ENCODE measurements at regions not wholly inside any gene's neighbourhood (a gene's known extent, or its start where the extent isn't known, plus 50 kb on each side); places are given as distances from the start of the nearest gene placed in this dataset.

DNA sequence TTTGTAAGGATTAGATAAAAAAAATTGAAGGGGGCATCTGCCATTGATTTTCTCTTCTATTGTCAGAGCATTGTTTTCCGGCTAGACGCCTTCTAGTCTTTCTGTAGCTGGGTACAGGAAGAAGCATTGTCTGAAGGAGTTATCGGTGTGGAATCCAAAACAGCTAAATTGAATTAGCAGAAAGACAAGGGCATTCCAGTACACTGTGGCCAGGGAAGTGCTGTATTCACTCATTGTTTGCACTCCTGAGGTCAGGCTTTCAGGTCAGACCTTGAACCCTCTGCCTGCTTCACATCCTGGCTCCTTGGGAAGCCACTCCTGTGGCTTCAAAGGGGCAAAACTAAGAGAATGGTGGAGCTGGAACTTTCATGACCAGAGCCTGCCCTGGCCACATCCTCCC, 81.1 kb upstream of the SNAP25 start:
- no peak for TF ChIP-seq CTCF (IDR thresholded peaks at IDR 0.05; ENCODE audit: unreplicated experiment)
- no peak overlapping the region for H3K4me3 Mint-ChIP-seq (ENCODE audit: low read depth, unreplicated experiment)
- CTCF ChIA-PET: no interaction called here
- DNase-seq: no peak
- no peaks in the 10 kb centered on the region for H3K4me1 Mint-ChIP-seq (ENCODE audit: low read depth, unreplicated experiment)
- H3K27ac Mint-ChIP-seq (ENCODE audit: unreplicated experiment): no peak overlapping the region
- no peaks in the 10 kb centered on the region for H3K36me3 Mint-ChIP-seq (ENCODE audit: insufficient read depth, unreplicated experiment)
- intact Hi-C loops (cut with micrococcal nuclease; ENCODE audit: unreplicated experiment): no loop called here
- no peaks in the 10 kb centered on the region for H3K9me3 Mint-ChIP-seq (ENCODE audit: low read depth, unreplicated experiment)
- peaks cover 9% of the 10 kb centered on the region for H3K27me3 Mint-ChIP-seq (ENCODE audit: unreplicated experiment)
- no TSS peak for BruUV-seq (replicated peaks)

DNA sequence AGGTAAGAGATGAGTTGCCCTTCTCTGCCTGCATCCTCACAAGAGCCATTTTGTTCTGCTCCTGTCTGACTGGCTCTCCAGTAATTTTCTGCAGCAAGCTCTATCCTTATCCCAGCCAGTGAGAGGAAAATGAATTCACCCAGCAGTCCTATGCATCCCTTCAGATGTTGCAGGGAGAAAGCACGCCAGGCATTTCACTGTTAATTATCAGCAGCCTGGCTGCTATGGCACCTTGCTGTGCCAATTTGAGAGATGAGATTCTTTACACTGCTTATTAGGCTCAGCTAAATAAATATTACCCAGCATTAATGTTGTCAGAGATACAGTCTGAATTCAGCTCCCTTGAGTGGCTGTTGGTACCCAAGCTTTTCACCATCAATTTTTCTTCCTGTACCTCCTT, 61.1 kb upstream of the SNAP25 start:
- H3K4me1 Mint-ChIP-seq (ENCODE audit: low read depth, unreplicated experiment): no peaks in the 10 kb centered on the region
- H3K27ac Mint-ChIP-seq (ENCODE audit: unreplicated experiment): no peak overlapping the region
- peaks cover 51% of the 10 kb centered on the region for H3K27me3 Mint-ChIP-seq (ENCODE audit: unreplicated experiment)
- no peaks in the 10 kb centered on the region for H3K36me3 Mint-ChIP-seq (ENCODE audit: insufficient read depth, unreplicated experiment)
- no peak for TF ChIP-seq CTCF (IDR thresholded peaks at IDR 0.05; ENCODE audit: unreplicated experiment)
- peaks cover 2% of the 10 kb centered on the region for H3K9me3 Mint-ChIP-seq (ENCODE audit: low read depth, unreplicated experiment)
- intact Hi-C loops (cut with micrococcal nuclease; ENCODE audit: unreplicated experiment): no loop called here
- no TSS peak for BruUV-seq (replicated peaks)
- no peak overlapping the region for H3K4me3 Mint-ChIP-seq (ENCODE audit: low read depth, unreplicated experiment)
- DNase-seq: no peak
- CTCF ChIA-PET: no interaction called here

GRCh38 chr20:10167040-10167439, 51.6 kb upstream of the SNAP25 start:
- intact Hi-C loops (cut with micrococcal nuclease; ENCODE audit: unreplicated experiment): no loop called here
- no peak for DNase-seq
- Mint-ChIP-seq H3K27me3 (ENCODE audit: unreplicated experiment) (peaks cover 14% of the 10 kb centered on the region), H3K9me3 (ENCODE audit: low read depth, unreplicated experiment) (peaks cover 3% of the 10 kb centered on the region), H3K4me3 (ENCODE audit: low read depth, unreplicated experiment) (no peak overlapping the region), H3K27ac (ENCODE audit: unreplicated experiment) (no peak overlapping the region), H3K36me3 (ENCODE audit: insufficient read depth, unreplicated experiment) (peaks cover 3% of the 10 kb centered on the region), H3K4me1 (ENCODE audit: low read depth, unreplicated experiment) (no peaks in the 10 kb centered on the region)
- no TSS peak for BruUV-seq (replicated peaks)
- TF ChIP-seq CTCF (IDR thresholded peaks at IDR 0.05; ENCODE audit: unreplicated experiment): no peak
- CTCF ChIA-PET: no interaction called here

- Mint-ChIP-seq H3K36me3 (ENCODE audit: insufficient read depth, unreplicated experiment) (peaks cover 9% of the 10 kb centered on the region), H3K27ac (ENCODE audit: unreplicated experiment) (no peak overlapping the region), H3K9me3 (ENCODE audit: low read depth, unreplicated experiment) (peaks cover 3% of the 10 kb centered on the region), H3K4me3 (ENCODE audit: low read depth, unreplicated experiment) (no peak overlapping the region), H3K27me3 (ENCODE audit: unreplicated experiment) (peaks cover 14% of the 10 kb centered on the region), H3K4me1 (ENCODE audit: low read depth, unreplicated experiment) (no peaks in the 10 kb centered on the region)
- no peak for DNase-seq
- intact Hi-C loops (cut with micrococcal nuclease; ENCODE audit: unreplicated experiment): no loop called here
- no peak for TF ChIP-seq CTCF (IDR thresholded peaks at IDR 0.05; ENCODE audit: unreplicated experiment)
- no TSS peak for BruUV-seq (replicated peaks)
- CTCF ChIA-PET: no interaction called here
Observed at GRCh38 chr20:10167594-10167993, 51.0 kb upstream of the SNAP25 start.

All from Calu3 (cell line).